Sigmoid colon (tissue), 6 donors: ENCODE measurements at regions not wholly inside any gene's neighbourhood (a gene's known extent, or its start where the extent isn't known, plus 50 kb on each side); places are given as distances from the start of the nearest gene placed in this dataset.

Experiments used
- DNase-seq: peaks from one replicate; pipeline ENCODE4 v3.0.0-alpha.2; 2019
- H3K27ac ChIP-seq, 4 donors: fragments of 200-600 bp; sonication (generic); one replicate each; pipeline ENCODE4 v1.5.1; 2016 to 2019; ENCODE audit warnings: mild to moderate bottlenecking in 1 of 4
- H3K27me3 ChIP-seq, 3 donors: fragments of 200-600 bp; sonication (generic); one replicate each; pipeline ENCODE4 v1.5.1; 2019; ENCODE audit warnings: mild to moderate bottlenecking in 1 of 3
- H3K36me3 ChIP-seq, 4 donors: fragments of 200-600 bp; sonication (generic); one replicate each; pipeline ENCODE4 v1.5.1; 2016 to 2019
- H3K4me1 ChIP-seq, 4 donors: fragments of 200-600 bp; sonication (generic); one replicate each; pipeline ENCODE4 v1.5.1; 2017 to 2019
- H3K4me3 ChIP-seq, 4 donors: fragments of 200-600 bp; sonication (generic); one replicate each; pipeline ENCODE4 v1.5.1; 2017 to 2019; ENCODE audit warnings: mild to moderate bottlenecking in 2 of 4, moderate library complexity in 1 of 4
- H3K9me3 ChIP-seq, 4 donors: fragments of 200-600 bp in 3 of 4; sonication (generic) in 3 of 4; one replicate each; pipeline versions ENCODE4 v1.5.1 to v1.6.1; 2013 to 2019
- CTCF ChIP-seq, 4 experiments: fragments of 450-650 bp in 3 of 4; fragments of 200-600 bp in 1 of 4; IDR thresholded peaks; one replicate each; pipeline ENCODE4 v1.5.1; 2016 to 2019; ENCODE audit warnings: antibody characterized with exemption in 4 of 4, mild to moderate bottlenecking in 3 of 4, moderate library complexity in 2 of 4
- EP300 ChIP-seq, 4 donors: sonication (generic); formaldehyde crosslinking; IDR thresholded peaks; one replicate each; pipeline ENCODE4 v1.6.1; 2017; ENCODE audit warnings: antibody characterized with exemption in 4 of 4
- POLR2A ChIP-seq, 2 donors: fragments of 450-650 bp; IDR thresholded peaks; one replicate each; pipeline ENCODE4 v1.6.1; 2016; ENCODE audit warnings: antibody characterized with exemption in 2 of 2, mild to moderate bottlenecking in 2 of 2, moderate library complexity in 2 of 2
- POLR2AphosphoS5 ChIP-seq, 4 donors: sonication (generic); formaldehyde crosslinking; IDR thresholded peaks; one replicate each; pipeline ENCODE4 v1.6.1; 2017; ENCODE audit warnings: antibody characterized with exemption in 4 of 4
- WGBS, 2 donors: extraction: QIAGEN DNeasy Blood & Tissue Kit; methylation state at CpG; one replicate each; pipeline ENCODE4 v1.1.7; 2013; 5-methylcytosine and 5-hydroxymethylcytosine counted together
- intact Hi-C: fragments of 100-400 bp; cut with DNase I; formaldehyde crosslinking; loops from one replicate; pipeline ENCODE4 v1.15.1; 2023
- donor health status: healthy with polysubstance abuse.
- donor health status: healthy.

- Histone ChIP-seq H3K4me3 (no peak overlapping the region), H3K27ac (no peak overlapping the region), H3K36me3 (no peaks in the 10 kb centered on the region), H3K4me1 (peaks cover 0 to 9% (median 3%) of the 10 kb centered on the region in 4 donors), H3K27me3 (no peaks in the 10 kb centered on the region), H3K9me3 (no peaks in the 10 kb centered on the region)
- WGBS, 2 donors, result 74 to 85% methylated on average over 6 of the region's 6 CpGs
- TF ChIP-seq POLR2A (IDR thresholded peaks at IDR 0.05) (no peak), POLR2AphosphoS5 (IDR thresholded peaks at IDR 0.05) (no peak), CTCF (IDR thresholded peaks at IDR 0.05) (no peak), EP300 (IDR thresholded peaks at IDR 0.05) (no peak)
- intact Hi-C loops, result no loop called here
- DNase-seq, result no peak
Observed at GRCh38 chr7:28312948-28313347, 99.4 kb upstream of the CREB5 start.

- H3K27ac ChIP-seq, result no peak overlapping the region
- no peak for TF ChIP-seq POLR2A (IDR thresholded peaks at IDR 0.05)
- TF ChIP-seq CTCF (IDR thresholded peaks at IDR 0.05), result no peak
- no peak for TF ChIP-seq EP300 (IDR thresholded peaks at IDR 0.05)
- TF ChIP-seq POLR2AphosphoS5 (IDR thresholded peaks at IDR 0.05), result no peak
- no peaks in the 10 kb centered on the region for H3K27me3 ChIP-seq
- intact Hi-C loops, result no loop called here
- no peaks in the 10 kb centered on the region for H3K36me3 ChIP-seq
- 26 to 63% methylated on average over 3 of the region's 3 CpGs for WGBS, 2 donors
- peaks cover 0 to 9% (median 3%) of the 10 kb centered on the region in 4 donors for H3K4me1 ChIP-seq
- no peak overlapping the region for H3K4me3 ChIP-seq
- no peak for DNase-seq
- no peaks in the 10 kb centered on the region for H3K9me3 ChIP-seq
Observed at GRCh38 chr7:28314841-28315240, 97.5 kb upstream of the CREB5 start.

- peak in 2 of 4 donors; percentile 45 to 60 for TF ChIP-seq POLR2AphosphoS5 (IDR thresholded peaks at IDR 0.05)
- TF ChIP-seq POLR2A (IDR thresholded peaks at IDR 0.05), result no peak
- Histone ChIP-seq H3K36me3 (no peaks in the 10 kb centered on the region), H3K9me3 (no peaks in the 10 kb centered on the region), H3K27ac (peak overlapping the region in 1 of 4 donors; percentile 32), H3K4me3 (no peak overlapping the region), H3K27me3 (no peaks in the 10 kb centered on the region), H3K4me1 (peaks cover 0 to 9% (median 3%) of the 10 kb centered on the region in 4 donors)
- WGBS, 2 donors, result 41 to 67% methylated on average over 16 of the region's 16 CpGs
- intact Hi-C loops, result no loop called here
- peak; percentile 82 for DNase-seq
Observed at GRCh38 chr7:28315565-28316410, 96.5 kb upstream of the CREB5 start.

GRCh38 chr7:28316489-28316888, 95.8 kb upstream of the CREB5 start:
- WGBS, 2 donors, result 64 to 92% methylated on average over 3 of the region's 3 CpGs
- no peaks in the 10 kb centered on the region for H3K27me3 ChIP-seq
- TF ChIP-seq POLR2A (IDR thresholded peaks at IDR 0.05) (no peak), EP300 (IDR thresholded peaks at IDR 0.05) (no peak), CTCF (IDR thresholded peaks at IDR 0.05) (no peak), POLR2AphosphoS5 (IDR thresholded peaks at IDR 0.05) (no peak)
- intact Hi-C loops, result no loop called here
- H3K9me3 ChIP-seq, result no peaks in the 10 kb centered on the region
- no peak for DNase-seq
- no peak overlapping the region for H3K4me3 ChIP-seq
- no peak overlapping the region for H3K27ac ChIP-seq
- H3K36me3 ChIP-seq, result no peaks in the 10 kb centered on the region
- H3K4me1 ChIP-seq, result peaks cover 0 to 9% (median 3%) of the 10 kb centered on the region in 4 donors

- DNase-seq, result no peak
- Histone ChIP-seq H3K27me3 (no peaks in the 10 kb centered on the region), H3K36me3 (no peaks in the 10 kb centered on the region), H3K4me1 (peaks cover 0 to 9% (median 3%) of the 10 kb centered on the region in 4 donors), H3K27ac (no peak overlapping the region), H3K4me3 (no peak overlapping the region), H3K9me3 (no peaks in the 10 kb centered on the region)
- intact Hi-C loops, result no loop called here
- TF ChIP-seq POLR2A (IDR thresholded peaks at IDR 0.05) (no peak), EP300 (IDR thresholded peaks at IDR 0.05) (no peak), POLR2AphosphoS5 (IDR thresholded peaks at IDR 0.05) (no peak), CTCF (IDR thresholded peaks at IDR 0.05) (no peak)
- WGBS, 2 donors, result 83 to 84% methylated on average over 3 of the region's 3 CpGs
Observed at GRCh38 chr7:28318101-28318762, 94.1 kb upstream of the CREB5 start.
